ENCODE measurements at regions not wholly inside any gene's neighbourhood (a gene's known extent, or its start where the extent isn't known, plus 50 kb on each side); places are given as distances from the start of the nearest gene placed in this dataset.

DNA sequence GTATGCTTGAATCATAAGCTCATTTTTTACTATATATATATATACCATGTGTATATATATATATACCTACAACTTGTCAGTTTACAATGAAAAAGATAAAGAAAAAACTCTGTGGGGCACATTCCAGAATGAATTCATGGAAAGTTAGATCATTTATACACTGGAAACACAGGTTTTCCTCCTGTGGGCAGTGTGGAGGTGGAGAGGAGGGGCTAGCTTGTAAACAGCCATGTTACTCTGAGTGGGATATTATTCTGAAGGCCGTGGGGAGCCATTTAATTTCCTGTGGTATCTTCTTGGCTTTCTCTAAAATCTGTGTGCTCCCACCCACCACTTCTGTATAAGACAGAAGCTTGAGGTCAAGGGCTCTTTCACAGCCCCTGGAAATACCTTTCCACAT is 273.4 kb upstream of the MTNR1B start:
- H3K4me1 ChIP-seq (ENCODE audit: control insufficient read depth in 2 of 2, insufficient read depth in 2 of 2, low read length in 2 of 2): no peaks in the 10 kb centered on the region
- no peaks in the 10 kb centered on the region for H3K36me3 ChIP-seq (ENCODE audit: control insufficient read depth in 2 of 3, insufficient read depth in 3 of 3, low read length in 3 of 3)
- Mint-ChIP-seq H3K36me3 (no peaks in the 10 kb centered on the region), H3K4me1 (no peaks in the 10 kb centered on the region), H3K4me3 (no peak overlapping the region), H3K27me3 (peaks cover 0 to 6% (median 0%) of the 10 kb centered on the region in 5 donors), H3K9me3 (peaks cover 0 to 12% (median 0%) of the 10 kb centered on the region in 11 donors), H3K27ac (no peak overlapping the region)
- H3K27ac ChIP-seq (ENCODE audit: low read depth, low read length): no peak overlapping the region
- ChIA-PET POLR2A (no interaction called here), CTCF (no interaction called here)
- H3K27me3 ChIP-seq (ENCODE audit: control insufficient read depth in 2 of 2, insufficient read depth in 2 of 2, low read length in 2 of 2): no peaks in the 10 kb centered on the region
- H3K4me3 ChIP-seq (ENCODE audit: low read length): no peak overlapping the region
- DNase-seq (no peak), ATAC-seq (no peak)
- H3K9me3 ChIP-seq (ENCODE audit: control insufficient read depth in 2 of 3, low read length in 3 of 3): no peaks in the 10 kb centered on the region
- intact Hi-C loops (cut with micrococcal nuclease): no loop called here

DNA sequence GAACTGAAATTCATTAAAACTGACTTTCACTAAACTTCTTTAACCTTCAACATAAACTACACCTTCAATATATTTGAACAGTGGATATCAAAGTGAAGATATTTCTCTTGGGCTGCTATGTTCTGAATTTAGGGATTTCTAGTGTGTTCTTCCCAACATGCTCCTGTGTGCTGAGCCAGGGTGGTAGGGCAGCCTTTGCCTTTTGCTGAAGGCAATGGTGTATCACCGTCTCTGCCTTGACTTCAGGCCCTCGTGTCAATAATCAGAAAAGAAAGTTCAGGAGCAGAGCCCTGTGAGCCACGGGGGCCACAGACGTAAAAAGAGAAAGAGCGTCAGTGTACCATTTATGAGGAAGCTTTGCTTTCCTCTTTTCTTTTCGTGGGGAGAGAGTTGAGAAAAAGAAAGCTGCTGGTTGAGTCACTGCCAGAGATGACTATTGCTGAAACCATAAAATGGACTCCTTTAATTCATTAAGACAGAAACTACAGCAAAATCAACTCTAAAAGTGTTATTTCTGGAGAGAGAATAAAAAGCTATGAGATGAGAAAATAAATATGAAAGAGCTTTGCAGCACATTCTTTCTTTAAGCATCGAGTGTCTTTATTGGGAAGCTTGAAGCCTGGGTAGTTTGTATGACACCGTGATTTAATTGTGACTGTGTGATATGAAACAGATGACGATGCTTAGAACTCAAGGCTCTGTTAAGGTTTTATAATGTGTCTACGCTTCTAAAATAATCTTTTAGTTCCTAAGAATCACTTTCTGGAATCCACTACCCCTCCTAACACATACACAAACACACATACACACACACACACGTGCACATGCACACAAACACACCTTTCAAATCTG is 271.8 kb upstream of the MTNR1B start:
- POLR2A ChIA-PET: no interaction called here
- Mint-ChIP-seq H3K36me3 (no peaks in the 10 kb centered on the region), H3K4me1 (no peaks in the 10 kb centered on the region), H3K4me3 (no peak overlapping the region), H3K27ac (no peak overlapping the region), H3K9me3 (peaks cover 0 to 12% (median 0%) of the 10 kb centered on the region in 11 donors), H3K27me3 (peaks cover 0 to 6% (median 0%) of the 10 kb centered on the region in 5 donors)
- ATAC-seq (no peak), DNase-seq (no peak)
- Histone ChIP-seq H3K36me3 (ENCODE audit: control insufficient read depth in 2 of 3, insufficient read depth in 3 of 3, low read length in 3 of 3) (no peaks in the 10 kb centered on the region), H3K27me3 (ENCODE audit: control insufficient read depth in 2 of 2, insufficient read depth in 2 of 2, low read length in 2 of 2) (no peaks in the 10 kb centered on the region), H3K4me3 (ENCODE audit: low read length) (no peak overlapping the region), H3K9me3 (ENCODE audit: control insufficient read depth in 2 of 3, low read length in 3 of 3) (no peaks in the 10 kb centered on the region), H3K27ac (ENCODE audit: low read depth, low read length) (no peak overlapping the region), H3K4me1 (ENCODE audit: control insufficient read depth in 2 of 2, insufficient read depth in 2 of 2, low read length in 2 of 2) (no peaks in the 10 kb centered on the region)
- CTCF ChIA-PET: no interaction called here
- intact Hi-C loops (cut with micrococcal nuclease): no loop called here

DNA sequence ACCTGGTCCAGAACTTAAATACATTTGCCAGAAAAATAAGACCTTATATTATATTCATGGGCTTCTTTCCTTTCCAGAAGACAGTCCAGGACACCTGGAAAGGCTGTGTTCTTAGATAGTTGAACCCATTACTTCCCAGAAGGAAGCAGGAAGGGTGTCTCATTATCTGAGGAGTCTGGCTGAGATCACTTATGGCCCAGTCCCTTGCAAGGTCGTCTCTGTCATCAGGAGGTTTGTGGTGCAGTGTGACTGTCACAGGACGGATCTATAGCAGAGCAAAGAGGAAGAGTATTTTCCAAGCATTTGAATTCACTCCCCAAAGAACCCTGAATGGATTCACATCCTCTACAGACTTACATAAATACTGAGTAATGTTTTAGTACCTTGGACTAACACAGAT is 270.7 kb upstream of the MTNR1B start:
- CTCF ChIA-PET: no interaction called here
- Histone ChIP-seq H3K36me3 (ENCODE audit: control insufficient read depth in 2 of 3, insufficient read depth in 3 of 3, low read length in 3 of 3) (no peaks in the 10 kb centered on the region), H3K9me3 (ENCODE audit: control insufficient read depth in 2 of 3, low read length in 3 of 3) (no peaks in the 10 kb centered on the region), H3K27me3 (ENCODE audit: control insufficient read depth in 2 of 2, insufficient read depth in 2 of 2, low read length in 2 of 2) (no peaks in the 10 kb centered on the region), H3K4me1 (ENCODE audit: control insufficient read depth in 2 of 2, insufficient read depth in 2 of 2, low read length in 2 of 2) (no peaks in the 10 kb centered on the region), H3K4me3 (ENCODE audit: low read length) (no peak overlapping the region), H3K27ac (ENCODE audit: low read depth, low read length) (no peak overlapping the region)
- POLR2A ChIA-PET: no interaction called here
- intact Hi-C loops (cut with micrococcal nuclease): no loop called here
- H3K9me3 Mint-ChIP-seq: peaks cover 0 to 12% (median 0%) of the 10 kb centered on the region in 11 donors
- ATAC-seq: no peak
- no peak overlapping the region for H3K27ac Mint-ChIP-seq
- no peak for DNase-seq
- H3K4me1 Mint-ChIP-seq: no peaks in the 10 kb centered on the region
- no peaks in the 10 kb centered on the region for H3K36me3 Mint-ChIP-seq
- peaks cover 0 to 6% (median 0%) of the 10 kb centered on the region in 5 donors for H3K27me3 Mint-ChIP-seq
- no peak overlapping the region for H3K4me3 Mint-ChIP-seq

DNA sequence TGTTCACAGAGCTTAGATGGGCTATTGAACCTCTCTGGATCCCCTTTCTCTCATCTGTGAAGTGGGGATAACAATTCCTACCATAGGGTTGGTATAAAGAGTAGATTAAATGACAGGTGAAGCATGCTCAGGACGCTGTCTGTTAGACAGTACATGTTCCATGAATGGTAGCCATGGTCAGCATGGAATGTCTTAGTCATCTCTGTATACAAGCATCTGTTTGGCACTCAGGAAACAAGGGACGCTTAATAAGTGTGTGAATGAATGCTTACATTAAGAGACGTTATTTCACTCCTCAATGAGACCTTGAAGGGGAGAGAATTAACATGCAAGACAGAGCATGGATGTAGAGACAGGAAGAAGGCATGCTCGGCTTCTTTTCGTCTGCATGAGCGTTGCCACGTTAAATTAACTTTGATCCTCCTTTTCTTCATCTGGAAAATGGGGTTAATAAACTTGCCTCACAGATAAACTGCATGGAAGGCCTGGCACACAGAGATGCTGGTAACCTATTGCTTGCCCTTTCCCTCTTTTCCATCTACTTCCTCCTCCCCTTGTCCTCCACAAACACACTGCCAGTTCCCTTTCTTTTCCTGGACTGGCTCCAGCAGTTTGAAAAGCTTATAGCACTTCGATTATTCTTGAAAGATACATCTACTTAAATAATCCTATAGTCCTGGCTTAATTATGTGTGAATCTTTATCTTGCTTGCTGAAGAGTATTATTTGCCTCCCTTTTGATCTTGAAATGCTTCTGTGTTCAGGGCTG is 267.2 kb upstream of the MTNR1B start:
- H3K4me1 ChIP-seq (ENCODE audit: control insufficient read depth in 2 of 2, insufficient read depth in 2 of 2, low read length in 2 of 2): no peaks in the 10 kb centered on the region
- no peak for DNase-seq
- Mint-ChIP-seq H3K4me3 (no peak overlapping the region), H3K27ac (no peak overlapping the region), H3K36me3 (no peaks in the 10 kb centered on the region), H3K9me3 (peaks cover 0 to 18% (median 0%) of the 10 kb centered on the region in 11 donors), H3K4me1 (no peaks in the 10 kb centered on the region), H3K27me3 (peaks cover 0 to 5% (median 0%) of the 10 kb centered on the region in 5 donors)
- H3K27ac ChIP-seq (ENCODE audit: low read depth, low read length): no peak overlapping the region
- POLR2A ChIA-PET: no interaction called here
- CTCF ChIA-PET: no interaction called here
- intact Hi-C loops (cut with micrococcal nuclease): no loop called here
- H3K27me3 ChIP-seq (ENCODE audit: control insufficient read depth in 2 of 2, insufficient read depth in 2 of 2, low read length in 2 of 2): no peaks in the 10 kb centered on the region
- H3K36me3 ChIP-seq (ENCODE audit: control insufficient read depth in 2 of 3, insufficient read depth in 3 of 3, low read length in 3 of 3): no peaks in the 10 kb centered on the region
- peaks cover 0 to 4% (median 0%) of the 10 kb centered on the region in 3 experiments for H3K9me3 ChIP-seq (ENCODE audit: control insufficient read depth in 2 of 3, low read length in 3 of 3)
- no peak for ATAC-seq
- H3K4me3 ChIP-seq (ENCODE audit: low read length): no peak overlapping the region

DNA sequence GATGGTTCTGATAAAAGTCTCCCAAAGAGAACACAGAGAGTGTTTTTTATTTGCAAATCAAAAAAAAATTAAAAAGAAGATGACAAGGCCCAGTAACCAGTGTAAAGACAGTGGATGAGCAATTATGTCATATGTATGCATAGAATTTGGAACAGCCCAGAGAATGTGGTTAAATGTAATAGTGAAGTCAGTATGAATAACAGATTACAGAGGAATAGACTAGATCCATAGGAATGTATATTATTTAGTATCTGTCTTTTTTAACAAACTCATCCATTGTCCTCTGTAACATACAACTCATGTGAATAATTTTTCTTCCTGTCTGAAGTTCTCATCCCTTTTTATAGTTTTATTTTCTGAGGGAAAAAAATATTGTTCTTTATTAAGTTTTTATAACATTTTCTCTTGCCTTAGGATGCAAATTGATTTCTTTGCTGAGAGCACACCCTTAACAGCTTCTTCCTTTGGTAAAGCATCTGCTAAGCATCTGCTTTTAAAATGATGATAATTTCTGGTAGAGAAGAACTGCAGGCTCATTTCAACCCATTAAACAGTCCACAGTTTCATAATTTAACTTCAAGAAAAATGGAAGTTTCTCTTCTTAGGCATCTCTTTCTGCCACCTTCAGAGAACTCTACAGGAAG is 266.5 kb upstream of the MTNR1B start:
- POLR2A ChIA-PET: no interaction called here
- intact Hi-C loops (cut with micrococcal nuclease): no loop called here
- CTCF ChIA-PET: no interaction called here
- no peak overlapping the region for H3K27ac Mint-ChIP-seq
- H3K4me3 Mint-ChIP-seq: no peak overlapping the region
- ATAC-seq (no peak), DNase-seq (no peak)
- no peaks in the 10 kb centered on the region for H3K4me1 Mint-ChIP-seq
- H3K36me3 ChIP-seq (ENCODE audit: control insufficient read depth in 2 of 3, insufficient read depth in 3 of 3, low read length in 3 of 3): no peaks in the 10 kb centered on the region
- no peaks in the 10 kb centered on the region for H3K36me3 Mint-ChIP-seq
- no peaks in the 10 kb centered on the region for H3K27me3 ChIP-seq (ENCODE audit: control insufficient read depth in 2 of 2, insufficient read depth in 2 of 2, low read length in 2 of 2)
- H3K27ac ChIP-seq (ENCODE audit: low read depth, low read length): no peak overlapping the region
- H3K4me3 ChIP-seq (ENCODE audit: low read length): no peak overlapping the region
- peaks cover 0 to 18% (median 0%) of the 10 kb centered on the region in 11 donors for H3K9me3 Mint-ChIP-seq
- H3K9me3 ChIP-seq (ENCODE audit: control insufficient read depth in 2 of 3, low read length in 3 of 3): peaks cover 0 to 4% (median 0%) of the 10 kb centered on the region in 3 experiments
- H3K27me3 Mint-ChIP-seq: no peaks in the 10 kb centered on the region
- H3K4me1 ChIP-seq (ENCODE audit: control insufficient read depth in 2 of 2, insufficient read depth in 2 of 2, low read length in 2 of 2): no peaks in the 10 kb centered on the region

DNA sequence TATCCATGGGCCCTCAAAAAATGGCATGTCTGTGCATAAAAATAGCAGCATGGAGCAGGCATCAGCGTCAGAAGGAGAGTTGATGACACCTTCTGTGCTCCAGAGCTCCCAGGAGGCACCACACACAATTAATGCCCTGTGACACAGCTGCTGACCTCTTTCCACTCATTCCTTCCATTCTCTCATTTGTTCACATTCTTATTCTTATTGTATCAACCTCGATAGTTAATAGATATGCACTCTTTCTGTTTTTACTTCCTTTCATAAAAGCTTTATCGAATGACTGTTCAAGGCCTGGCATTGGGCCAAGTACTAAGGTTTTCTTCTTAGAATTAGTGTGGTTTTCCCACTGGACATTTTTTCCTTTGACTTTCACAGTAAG is 266.0 kb upstream of the MTNR1B start:
- H3K4me1 ChIP-seq (ENCODE audit: control insufficient read depth in 2 of 2, insufficient read depth in 2 of 2, low read length in 2 of 2): no peaks in the 10 kb centered on the region
- intact Hi-C loops (cut with micrococcal nuclease): no loop called here
- H3K36me3 ChIP-seq (ENCODE audit: control insufficient read depth in 2 of 3, insufficient read depth in 3 of 3, low read length in 3 of 3): no peaks in the 10 kb centered on the region
- no peak for DNase-seq
- H3K27me3 ChIP-seq (ENCODE audit: control insufficient read depth in 2 of 2, insufficient read depth in 2 of 2, low read length in 2 of 2): no peaks in the 10 kb centered on the region
- no peak overlapping the region for H3K4me3 ChIP-seq (ENCODE audit: low read length)
- H3K4me1 Mint-ChIP-seq: no peaks in the 10 kb centered on the region
- no peak overlapping the region for H3K27ac Mint-ChIP-seq
- no peaks in the 10 kb centered on the region for H3K27me3 Mint-ChIP-seq
- peaks cover 0 to 18% (median 0%) of the 10 kb centered on the region in 11 donors for H3K9me3 Mint-ChIP-seq
- peaks cover 0 to 4% (median 0%) of the 10 kb centered on the region in 3 experiments for H3K9me3 ChIP-seq (ENCODE audit: control insufficient read depth in 2 of 3, low read length in 3 of 3)
- ChIA-PET POLR2A (no interaction called here), CTCF (no interaction called here)
- no peak overlapping the region for H3K27ac ChIP-seq (ENCODE audit: low read depth, low read length)
- H3K4me3 Mint-ChIP-seq: no peak overlapping the region
- no peaks in the 10 kb centered on the region for H3K36me3 Mint-ChIP-seq
- no peak for ATAC-seq

All from naive thymus-derived CD4-positive, alpha-beta T cell (primary cell).